ENCODE measurements at regions not wholly inside any gene's neighbourhood (a gene's known extent, or its start where the extent isn't known, plus 50 kb on each side); places are given as distances from the start of the nearest gene placed in this dataset.

DNA sequence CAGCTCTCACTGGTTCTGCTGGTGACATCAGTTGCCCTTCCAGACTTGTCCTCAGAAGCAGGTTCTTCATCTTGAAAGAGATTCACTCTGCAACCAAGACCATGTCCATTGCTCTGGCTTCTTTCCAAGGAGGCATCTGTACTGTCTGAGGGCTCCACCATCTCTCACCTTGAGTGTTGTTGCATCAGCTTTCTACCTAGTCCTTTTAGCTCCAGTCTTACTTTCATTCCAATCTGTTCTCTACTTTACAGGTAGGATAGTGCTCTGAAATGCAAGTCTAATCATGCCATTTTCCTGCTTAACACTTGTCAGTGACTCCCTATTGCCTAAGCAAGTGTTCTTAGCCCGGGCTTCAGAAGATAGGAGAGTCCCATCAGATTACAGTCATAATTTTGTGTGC lies 117.7 kb downstream of the EN1 start:
- Histone ChIP-seq H3K4me1 (ENCODE audit: insufficient read depth) (no peaks in the 10 kb centered on the region), H3K27me3 (no peaks in the 10 kb centered on the region), H3K27ac (no peak overlapping the region), H3K4me3 (no peak overlapping the region), H3K9me3 (peaks cover 0 to 5% of the 10 kb centered on the region in 2 donors), H3K36me3 (no peaks in the 10 kb centered on the region)
- 47 to 68% (median 51%) methylated on average over 1 of the region's 1 CpG for WGBS, 3 donors
- DNase-seq: no peak
- TF ChIP-seq, protein P1, sequence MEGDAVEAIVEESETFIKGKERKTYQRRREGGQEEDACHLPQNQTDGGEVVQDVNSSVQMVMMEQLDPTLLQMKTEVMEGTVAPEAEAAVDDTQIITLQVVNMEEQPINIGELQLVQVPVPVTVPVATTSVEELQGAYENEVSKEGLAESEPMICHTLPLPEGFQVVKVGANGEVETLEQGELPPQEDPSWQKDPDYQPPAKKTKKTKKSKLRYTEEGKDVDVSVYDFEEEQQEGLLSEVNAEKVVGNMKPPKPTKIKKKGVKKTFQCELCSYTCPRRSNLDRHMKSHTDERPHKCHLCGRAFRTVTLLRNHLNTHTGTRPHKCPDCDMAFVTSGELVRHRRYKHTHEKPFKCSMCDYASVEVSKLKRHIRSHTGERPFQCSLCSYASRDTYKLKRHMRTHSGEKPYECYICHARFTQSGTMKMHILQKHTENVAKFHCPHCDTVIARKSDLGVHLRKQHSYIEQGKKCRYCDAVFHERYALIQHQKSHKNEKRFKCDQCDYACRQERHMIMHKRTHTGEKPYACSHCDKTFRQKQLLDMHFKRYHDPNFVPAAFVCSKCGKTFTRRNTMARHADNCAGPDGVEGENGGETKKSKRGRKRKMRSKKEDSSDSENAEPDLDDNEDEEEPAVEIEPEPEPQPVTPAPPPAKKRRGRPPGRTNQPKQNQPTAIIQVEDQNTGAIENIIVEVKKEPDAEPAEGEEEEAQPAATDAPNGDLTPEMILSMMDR (IDR thresholded peaks at IDR 0.05): no peak
- TF ChIP-seq POLR2A (IDR thresholded peaks at IDR 0.05) (no peak), EP300 (IDR thresholded peaks at IDR 0.05) (no peak)
- intact Hi-C loops (cut with DNase I): no loop called here

DNA sequence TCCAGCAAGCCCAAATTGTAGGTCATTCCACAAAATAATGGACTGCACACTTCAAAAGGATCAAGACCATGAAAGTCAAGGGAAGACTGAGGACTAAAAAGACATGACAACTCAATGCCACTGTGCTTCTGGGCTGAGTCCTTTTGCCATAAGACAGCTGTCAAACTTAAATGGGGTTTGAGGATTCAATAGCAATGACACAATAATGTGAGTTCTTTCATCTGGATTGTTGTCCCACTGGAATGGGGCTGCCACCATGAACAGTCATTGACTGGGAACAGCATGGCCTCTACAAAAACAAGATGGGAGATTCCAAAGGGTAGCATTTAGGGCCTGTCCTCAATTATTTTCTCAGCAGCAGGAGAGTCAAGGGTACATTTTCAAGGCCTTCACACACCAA lies 118.5 kb downstream of the EN1 start:
- H3K4me1 ChIP-seq (ENCODE audit: insufficient read depth): no peaks in the 10 kb centered on the region
- no peaks in the 10 kb centered on the region for H3K36me3 ChIP-seq
- no peak for DNase-seq
- H3K4me3 ChIP-seq: no peak overlapping the region
- H3K9me3 ChIP-seq: peaks cover 0 to 5% of the 10 kb centered on the region in 2 donors
- TF ChIP-seq EP300 (IDR thresholded peaks at IDR 0.05) (no peak), POLR2A (IDR thresholded peaks at IDR 0.05) (no peak)
- TF ChIP-seq, protein P1 (IDR thresholded peaks at IDR 0.05): no peak
- H3K27ac ChIP-seq: no peak overlapping the region
- intact Hi-C loops (cut with DNase I): no loop called here
- H3K27me3 ChIP-seq: no peaks in the 10 kb centered on the region

DNA sequence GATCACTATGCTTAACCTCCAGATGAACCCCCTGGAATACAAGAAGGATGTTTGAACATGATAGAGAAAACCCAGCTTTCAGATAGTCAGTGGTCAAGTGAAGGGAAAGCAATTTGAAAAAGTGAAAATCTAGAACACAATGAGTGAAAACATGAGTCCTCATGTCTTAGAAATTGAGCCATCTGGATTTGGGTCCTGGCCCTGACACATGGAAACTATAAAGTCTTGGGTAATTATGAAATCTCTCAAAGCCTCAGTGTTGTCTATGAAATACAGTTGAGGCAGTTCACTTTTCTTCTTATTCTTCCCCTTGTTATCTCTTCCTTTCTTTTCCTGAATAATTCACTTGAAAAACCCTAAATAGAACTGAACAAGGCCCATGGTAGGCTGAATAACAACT lies 120.6 kb downstream of the EN1 start:
- Histone ChIP-seq H3K4me1 (ENCODE audit: insufficient read depth) (no peaks in the 10 kb centered on the region), H3K4me3 (no peak overlapping the region), H3K9me3 (peaks cover 0 to 5% of the 10 kb centered on the region in 2 donors), H3K27ac (no peak overlapping the region), H3K36me3 (no peaks in the 10 kb centered on the region), H3K27me3 (no peaks in the 10 kb centered on the region)
- TF ChIP-seq, protein P1 (IDR thresholded peaks at IDR 0.05): no peak
- no peak for TF ChIP-seq POLR2A (IDR thresholded peaks at IDR 0.05)
- TF ChIP-seq EP300 (IDR thresholded peaks at IDR 0.05): no peak
- no peak for DNase-seq
- intact Hi-C loops (cut with DNase I): no loop called here

DNA sequence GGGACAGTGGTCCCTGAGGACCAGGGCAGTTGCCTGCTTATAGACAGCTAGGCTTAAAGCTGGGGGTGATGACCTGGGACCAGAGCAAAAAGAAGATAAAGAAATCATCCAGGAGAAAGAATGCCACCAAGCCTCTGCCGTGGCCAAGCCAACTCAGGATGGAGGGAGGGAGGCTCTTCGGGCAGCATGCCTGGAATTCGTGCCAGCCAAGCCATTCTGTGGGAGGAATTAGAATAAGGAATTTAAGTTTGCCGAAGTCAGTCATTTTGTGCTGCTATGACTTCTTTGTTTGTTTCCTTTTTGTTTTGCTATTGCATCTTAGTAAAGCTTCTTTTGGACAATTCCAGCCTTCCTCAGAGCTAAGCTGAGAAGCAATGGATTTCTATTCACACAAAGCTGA lies 124.1 kb downstream of the EN1 start:
- Histone ChIP-seq H3K27ac (no peak overlapping the region), H3K27me3 (no peaks in the 10 kb centered on the region), H3K9me3 (peaks cover 0 to 5% of the 10 kb centered on the region in 2 donors), H3K4me1 (ENCODE audit: insufficient read depth) (no peaks in the 10 kb centered on the region), H3K4me3 (no peak overlapping the region), H3K36me3 (no peaks in the 10 kb centered on the region)
- TF ChIP-seq POLR2A (IDR thresholded peaks at IDR 0.05): no peak
- TF ChIP-seq EP300 (IDR thresholded peaks at IDR 0.05): no peak
- TF ChIP-seq, protein P1 (IDR thresholded peaks at IDR 0.05): no peak
- 45 to 61% (median 55%) methylated on average over 4 of the region's 4 CpGs for WGBS, 3 donors
- no peak for DNase-seq
- intact Hi-C loops (cut with DNase I): no loop called here

DNA sequence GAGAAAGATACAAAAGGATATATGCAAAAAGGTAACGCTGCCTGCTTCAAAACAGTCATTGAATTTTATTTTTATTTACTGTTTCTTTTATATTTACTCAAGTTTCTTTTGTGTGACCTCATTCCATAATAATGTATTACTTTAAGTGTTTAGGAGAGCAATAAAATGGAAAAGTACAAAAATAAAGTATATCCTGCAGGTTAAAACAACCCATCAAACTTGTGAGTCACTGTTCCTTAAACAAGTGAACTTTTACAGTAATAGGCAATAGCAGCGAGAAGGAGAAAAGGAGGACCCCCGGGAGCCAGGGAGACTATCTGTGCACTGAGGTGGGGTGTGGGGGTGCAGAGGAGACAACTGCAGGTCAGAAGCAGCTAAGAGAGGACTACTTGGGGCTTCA lies 124.5 kb downstream of the EN1 start:
- H3K36me3 ChIP-seq: no peaks in the 10 kb centered on the region
- DNase-seq: no peak
- H3K27ac ChIP-seq: no peak overlapping the region
- no peak overlapping the region for H3K4me3 ChIP-seq
- TF ChIP-seq EP300 (IDR thresholded peaks at IDR 0.05): no peak
- TF ChIP-seq, protein P1 (IDR thresholded peaks at IDR 0.05): no peak
- TF ChIP-seq POLR2A (IDR thresholded peaks at IDR 0.05): no peak
- 61 to 82% (median 68%) methylated on average over 3 of the region's 3 CpGs for WGBS, 3 donors
- H3K27me3 ChIP-seq: no peaks in the 10 kb centered on the region
- H3K9me3 ChIP-seq: peaks cover 0 to 5% of the 10 kb centered on the region in 2 donors
- H3K4me1 ChIP-seq (ENCODE audit: insufficient read depth): no peaks in the 10 kb centered on the region
- intact Hi-C loops (cut with DNase I): no loop called here

Data from ovary (tissue), 7 donors.